HG03159 (cell line): ENCODE measurements at regions not wholly inside any gene's neighbourhood (a gene's known extent, or its start where the extent isn't known, plus 50 kb on each side); places are given as distances from the start of the nearest gene placed in this dataset.
"Not testable (repeated sequence)": the region's sequence is repeated elsewhere in the genome, so short reads cannot be mapped to it uniquely, and the experiment has no call there.

Experiments used
- ATAC-seq: cut with Tn5 transposase; IDR thresholded peaks from one replicate; pipeline ENCODE4 v1.9.1; 2021; ENCODE audit warnings: mild to moderate bottlenecking, moderate library complexity; ENCODE audit not compliant: unreplicated experiment

DNA sequence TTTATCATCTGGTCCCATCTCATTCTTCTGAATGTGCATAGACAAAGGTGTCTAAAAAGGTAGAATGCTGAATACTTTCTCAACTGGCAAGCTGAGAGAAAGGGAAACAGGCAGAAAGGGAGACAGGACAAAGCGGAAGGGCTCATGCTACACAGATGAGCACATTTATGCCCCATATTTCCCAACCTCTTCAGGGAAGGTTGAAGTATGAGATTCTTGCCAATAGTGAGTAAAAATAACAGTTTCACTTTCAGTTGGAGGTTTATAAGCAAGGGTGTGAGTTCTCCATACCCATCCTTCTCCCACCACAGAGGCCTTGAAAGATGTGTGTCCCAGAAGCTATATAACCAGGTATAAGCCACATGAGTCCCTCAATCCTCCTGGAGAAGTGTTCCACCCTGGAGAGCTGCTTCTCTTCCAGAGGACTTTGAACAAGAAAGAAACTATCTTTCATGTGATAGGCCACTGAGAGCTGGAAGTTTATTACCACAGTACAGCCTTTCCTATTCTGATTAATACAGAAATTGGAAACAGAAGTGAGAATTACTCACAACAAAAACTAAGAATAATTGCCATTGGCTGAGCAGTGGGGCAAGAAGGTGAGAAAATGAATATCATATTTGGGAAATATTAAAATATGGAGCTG is 709.4 kb upstream of the NR2F2 start:
- ATAC-seq, result peak; percentile 52

DNA sequence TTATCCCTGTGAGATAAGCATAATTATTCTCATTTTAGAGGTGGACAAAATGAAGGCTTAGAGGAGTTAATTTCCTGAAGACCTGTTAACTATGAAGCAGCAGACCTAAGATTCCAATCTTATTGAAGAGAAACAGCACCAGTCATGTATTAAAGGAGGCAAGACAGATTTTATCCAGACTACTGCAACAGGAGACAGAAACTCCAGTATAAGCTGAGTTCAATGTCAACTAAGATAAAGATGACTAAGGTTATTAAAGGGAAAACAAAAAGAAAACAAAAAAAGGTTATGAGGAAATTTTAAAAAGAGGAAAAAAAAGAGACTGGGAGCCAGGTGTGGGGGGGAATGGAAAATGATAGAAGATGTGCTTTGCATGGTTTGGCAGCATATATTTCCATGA is 707.7 kb upstream of the NR2F2 start:
- ATAC-seq, result no peak

- ATAC-seq, result no peak
These were observed 706.4 kb upstream of the NR2F2 start for GRCh38 chr15:95624100-95624499.

GRCh38 chr15:95624616-95625361 is 705.7 kb upstream of the NR2F2 start:
- no peak for ATAC-seq

DNA sequence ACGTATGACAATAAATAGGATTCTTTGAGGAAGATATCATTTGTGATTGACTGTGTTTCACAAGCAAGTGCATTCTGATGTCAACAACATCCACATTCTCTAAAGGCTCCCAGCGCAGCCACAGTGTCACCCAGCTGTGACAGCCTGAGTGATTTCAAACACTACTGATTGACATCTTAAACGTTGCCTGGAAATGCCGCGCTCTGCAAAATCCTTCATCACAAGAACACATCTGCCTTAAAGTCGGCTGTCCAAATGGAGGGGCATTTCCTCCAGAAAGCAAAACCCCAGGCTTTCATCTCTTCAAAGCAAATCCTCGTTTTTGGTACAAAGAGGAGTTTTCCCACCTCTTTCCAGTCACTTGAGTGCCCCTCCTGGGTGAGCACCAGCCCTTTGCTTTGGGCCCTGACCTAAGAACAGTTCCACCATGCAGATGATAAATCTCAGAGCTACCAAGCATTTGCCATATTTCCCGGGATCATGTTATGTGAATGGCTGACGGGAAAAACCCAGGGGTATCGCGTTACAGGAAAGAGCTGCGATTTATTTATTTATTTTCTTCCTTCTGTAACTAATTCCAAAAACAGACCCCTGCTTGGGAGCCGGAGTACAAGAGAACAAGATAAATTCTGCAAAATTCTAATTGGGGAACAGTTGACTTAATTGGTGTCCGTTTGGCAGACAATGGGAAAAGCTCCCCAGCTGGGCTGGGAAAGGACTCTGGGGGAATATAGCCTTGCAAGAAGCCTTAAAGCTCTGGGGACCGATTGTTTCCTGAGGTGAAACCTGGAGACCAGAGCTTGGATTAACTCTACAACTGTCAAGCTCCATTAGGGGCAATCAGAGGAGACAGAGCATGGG is 703.8 kb upstream of the NR2F2 start:
- ATAC-seq, result no peak

- ATAC-seq, result no peak
These were observed 700.9 kb upstream of the NR2F2 start for GRCh38 chr15:95629503-95630168.

DNA sequence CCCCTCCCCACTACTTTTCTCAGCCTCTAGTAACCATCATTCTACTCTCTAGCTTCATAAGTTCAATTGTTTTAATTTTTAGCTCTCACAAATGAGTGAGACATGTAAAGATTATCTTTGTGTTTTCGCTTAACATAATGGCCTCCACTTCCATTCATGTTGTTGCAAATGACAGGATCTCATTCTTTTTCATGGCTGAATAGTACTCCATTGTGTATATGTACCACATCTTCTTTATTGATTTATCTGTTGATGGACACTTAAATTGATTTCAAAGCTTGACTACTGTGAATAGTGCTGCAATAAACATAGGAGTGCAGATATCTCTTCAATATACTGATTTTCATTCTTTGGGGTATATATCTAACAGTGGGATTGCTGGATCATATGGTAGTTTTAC is 699.8 kb upstream of the NR2F2 start:
- ATAC-seq, result no peak

DNA sequence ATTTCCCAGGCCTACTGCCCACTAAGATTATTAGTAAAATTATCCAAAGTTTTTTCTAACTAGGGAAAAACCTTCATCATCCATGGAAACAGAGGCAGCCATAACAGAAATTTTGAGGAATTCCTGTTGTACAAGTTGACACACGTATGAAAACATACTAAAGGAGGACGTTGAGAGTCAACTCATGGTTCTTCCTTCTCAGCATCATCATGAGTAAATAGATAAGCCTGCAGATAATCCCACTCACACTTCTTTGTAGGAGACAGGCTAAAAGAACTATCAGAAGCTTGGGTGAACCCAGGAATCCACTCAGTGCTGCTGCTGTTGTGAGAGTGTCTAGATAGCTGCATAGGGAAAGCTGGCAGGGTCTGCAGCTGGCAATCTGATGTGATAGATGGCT is 694.8 kb upstream of the NR2F2 start:
- no peak for ATAC-seq

- ATAC-seq, result no peak
These were observed 694.4 kb upstream of the NR2F2 start for GRCh38 chr15:95636107-95636506.

GRCh38 chr15:95637234-95637633 is 693.3 kb upstream of the NR2F2 start:
- not testable (repeated sequence) for ATAC-seq

- ATAC-seq, result no peak
These were observed 691.3 kb upstream of the NR2F2 start for GRCh38 chr15:95639208-95639607.

GRCh38 chr15:95644100-95644875 is 686.2 kb upstream of the NR2F2 start:
- ATAC-seq, result no peak

DNA sequence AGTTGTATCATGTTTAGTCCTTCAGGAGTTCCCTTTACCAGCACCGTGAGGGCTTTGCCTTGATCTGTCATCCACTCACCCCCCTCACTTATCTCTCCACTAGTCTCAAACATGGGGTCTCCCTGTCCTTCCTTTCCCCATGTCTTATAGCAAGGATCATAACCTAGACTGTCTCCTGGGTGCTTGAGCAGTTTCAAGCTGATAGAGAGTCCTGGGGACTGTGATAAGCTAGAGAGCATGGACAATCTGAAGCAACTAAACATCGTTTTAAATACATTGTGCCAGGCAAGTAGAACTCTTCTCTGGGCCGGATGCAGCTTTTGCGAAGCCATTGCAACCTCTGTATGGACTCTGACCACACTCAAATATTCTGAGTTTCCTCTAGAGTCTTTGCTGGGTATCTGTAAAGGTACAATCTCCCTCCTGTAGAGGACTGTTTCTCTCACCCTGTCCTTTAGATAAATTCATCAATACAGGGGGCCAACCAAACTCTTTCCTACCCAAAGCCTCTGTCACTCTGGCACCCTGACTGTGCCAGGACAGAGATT is 684.6 kb upstream of the NR2F2 start:
- no peak for ATAC-seq

DNA sequence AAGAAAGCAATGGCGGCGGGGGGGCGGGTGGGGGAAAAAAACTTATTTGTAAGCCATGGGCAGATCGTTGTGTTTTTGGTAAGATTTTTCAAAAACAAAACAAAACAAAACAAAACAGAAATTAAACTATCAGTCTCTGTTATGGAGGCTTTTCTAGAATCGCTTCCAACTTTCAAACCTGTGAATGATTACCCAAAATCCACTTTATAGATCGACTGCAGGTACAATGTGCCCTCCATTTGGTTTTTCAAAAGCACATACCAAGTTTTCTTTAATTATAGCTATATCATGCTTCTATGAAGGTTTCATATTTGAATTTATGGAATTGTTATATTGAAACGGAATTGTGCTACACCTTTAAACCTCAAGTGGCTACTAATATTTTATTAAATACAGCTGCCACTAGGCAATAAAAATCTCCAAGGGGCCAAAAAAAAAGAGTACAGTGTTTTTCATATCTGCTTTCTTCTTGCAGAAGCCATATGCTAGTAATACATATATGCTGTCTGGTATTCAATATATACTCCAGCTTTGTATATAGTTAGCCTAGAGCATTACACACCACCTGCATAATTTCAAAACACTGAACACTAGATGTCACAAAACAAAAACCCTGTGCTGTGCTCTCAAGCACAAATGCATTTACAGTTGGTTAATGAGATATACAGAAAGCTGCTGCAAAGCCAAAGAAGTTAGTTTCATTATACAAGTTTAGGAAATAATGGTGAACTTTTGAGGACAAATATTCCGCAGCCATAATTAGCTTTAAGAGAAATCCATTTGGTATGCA is 683.8 kb upstream of the NR2F2 start:
- ATAC-seq, result no peak

DNA sequence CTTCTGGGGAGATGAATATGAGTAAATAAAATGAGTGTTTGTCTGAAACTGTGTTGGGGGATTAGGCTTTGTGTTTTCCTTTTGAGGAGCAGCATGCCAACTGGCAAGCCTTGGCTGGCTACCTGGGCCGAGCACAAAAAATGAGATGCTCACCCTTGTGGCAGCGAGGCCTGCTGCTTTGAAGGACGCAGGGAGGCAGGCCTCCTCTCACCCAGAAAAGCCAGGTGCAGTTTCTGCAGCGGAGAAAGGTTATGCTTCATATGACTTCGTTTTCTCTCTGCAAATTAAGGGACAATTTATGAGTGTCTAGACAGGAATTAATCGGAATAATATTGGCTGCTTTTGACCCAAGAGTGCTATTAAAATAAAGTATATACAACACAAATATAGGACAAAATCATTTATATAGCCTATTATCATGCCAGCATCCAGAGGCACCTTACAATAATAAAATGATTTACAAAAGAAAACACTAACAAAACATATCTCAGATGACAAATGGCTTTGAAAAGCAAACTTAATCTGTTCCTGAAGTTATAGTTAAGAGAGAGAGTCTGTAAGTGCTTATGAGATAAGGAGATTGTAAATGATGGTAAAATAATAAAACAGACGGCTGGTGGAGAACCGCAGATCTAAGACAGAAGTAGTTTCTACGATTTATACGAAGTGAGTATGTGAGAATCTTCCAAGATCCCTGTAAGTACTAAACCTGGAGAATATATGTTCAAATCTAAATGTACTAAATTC is 682.8 kb upstream of the NR2F2 start:
- ATAC-seq, result no peak

DNA sequence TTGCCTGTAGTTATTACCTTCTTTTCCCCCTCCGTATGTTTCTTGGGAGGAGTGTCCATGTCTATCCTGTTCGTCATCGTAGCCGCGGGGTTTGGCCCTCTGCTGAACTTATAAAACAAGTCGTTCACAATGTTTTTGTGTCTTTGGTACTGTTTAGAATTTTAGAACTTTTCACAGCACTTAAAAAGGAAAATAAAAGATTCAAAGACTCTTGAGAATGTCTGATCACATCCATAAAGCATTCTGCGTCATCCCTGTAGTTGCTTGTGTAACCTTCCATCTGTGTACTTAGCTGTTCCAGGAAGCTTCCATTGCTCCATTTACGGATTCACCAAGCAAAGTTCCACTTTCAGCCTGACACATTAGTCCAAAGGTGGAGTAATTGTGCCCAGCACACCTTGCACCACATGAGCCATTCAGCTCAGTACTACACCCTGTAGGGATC is 677.1 kb upstream of the NR2F2 start:
- no peak for ATAC-seq

DNA sequence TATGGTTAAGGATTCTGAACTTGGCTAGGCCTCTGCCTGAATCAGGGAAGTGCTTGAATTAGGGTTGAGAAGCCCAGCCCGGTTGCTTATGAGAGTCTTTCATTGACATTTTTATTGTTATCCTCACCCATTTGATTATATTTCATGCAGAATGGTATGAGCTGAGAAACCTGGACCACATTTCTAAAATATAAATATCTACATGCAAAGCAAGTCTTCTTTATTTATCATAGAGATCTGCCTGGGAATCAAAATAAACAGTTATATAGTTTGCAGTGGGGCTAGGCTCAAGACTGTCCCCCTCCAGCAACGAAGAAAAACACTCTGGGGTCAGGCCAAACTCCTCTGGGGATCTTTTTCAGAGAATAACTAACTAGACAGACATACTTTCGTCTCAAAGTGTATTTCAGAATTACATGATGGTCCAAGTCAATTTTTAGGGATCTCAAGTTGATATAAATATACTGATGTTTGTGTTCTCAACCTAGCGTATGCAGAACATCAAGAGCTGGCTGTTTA is 675.4 kb upstream of the NR2F2 start:
- no peak for ATAC-seq

DNA sequence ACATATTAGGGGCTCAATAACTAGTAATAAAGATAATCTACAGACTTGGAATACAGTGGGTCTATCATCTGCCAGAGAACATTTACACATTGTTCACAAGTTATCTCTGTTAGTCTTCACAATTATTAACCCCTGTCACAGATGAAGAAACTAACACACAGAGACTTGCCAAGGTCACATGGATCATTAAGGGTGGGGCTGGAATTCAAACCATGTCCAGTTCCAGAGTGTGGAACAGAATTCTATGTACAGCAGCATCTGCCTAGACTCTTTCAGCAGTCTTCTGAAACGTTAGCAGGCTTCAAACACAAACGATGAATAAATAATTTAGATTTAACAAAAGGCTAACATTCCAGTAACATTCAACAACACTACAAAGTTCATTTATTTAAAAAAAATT is 673.9 kb upstream of the NR2F2 start:
- ATAC-seq, result no peak
